RWPE2 (cell line): ENCODE measurements at regions not wholly inside any gene's neighbourhood (a gene's known extent, or its start where the extent isn't known, plus 50 kb on each side); places are given as distances from the start of the nearest gene placed in this dataset.

ENCODE experiments used
- ATAC-seq: fragments of 200-7000 bp; cut with Tn5 transposase; 3 replicates; pipeline ENCODE4 v1.9.1; 2021; ENCODE audit warnings: low read depth
- DNase-seq: peaks from one replicate; pipeline ENCODE4 v3.0.0-alpha.2; 2020; ENCODE audit warnings: low spot score
- H3K27ac ChIP-seq: fragments of 450-650 bp; 2 replicates; pipeline ENCODE4 v1.5.1; 2017; ENCODE audit warnings: mild to moderate bottlenecking; ENCODE audit not compliant: poor library complexity, severe bottlenecking
- H3K27me3 ChIP-seq: fragments of 250-450 bp; sonication (Bioruptor Pico); 2 replicates; pipeline ENCODE4 v1.5.1; 2021; ENCODE audit warnings: mild to moderate bottlenecking, moderate library complexity; ENCODE audit not compliant: insufficient read depth, poor library complexity, severe bottlenecking
- H3K36me3 ChIP-seq: fragments of 250-450 bp; sonication (Bioruptor Pico); 2 replicates; pipeline ENCODE4 v1.5.1; 2020; ENCODE audit warnings: low read depth, mild to moderate bottlenecking, moderate library complexity
- H3K4me1 ChIP-seq: fragments of 250-450 bp; sonication (Bioruptor Pico); 2 replicates; pipeline ENCODE4 v1.5.1; 2021; ENCODE audit warnings: mild to moderate bottlenecking, moderate library complexity; ENCODE audit not compliant: insufficient read depth, poor library complexity, severe bottlenecking
- H3K4me3 ChIP-seq: fragments of 250-450 bp; sonication (Bioruptor Pico); 2 replicates; pipeline ENCODE4 v1.5.1; 2021; ENCODE audit warnings: mild to moderate bottlenecking, moderate library complexity; ENCODE audit not compliant: severe bottlenecking
- H3K9me3 ChIP-seq: fragments of 250-450 bp; sonication (Bioruptor Pico); 2 replicates; pipeline ENCODE4 v1.5.1; 2021; ENCODE audit warnings: mild to moderate bottlenecking, moderate library complexity; ENCODE audit not compliant: severe bottlenecking
- CTCF ChIP-seq: fragments of 450-650 bp; IDR thresholded peaks from one replicate; pipeline ENCODE4 v1.5.1; 2017; ENCODE audit warnings: mild to moderate bottlenecking, moderate library complexity; ENCODE audit not compliant: poor library complexity, severe bottlenecking

- no peak for TF ChIP-seq CTCF
- ATAC-seq (no peak), DNase-seq (no peak)
- no peaks in the 10 kb centered on the region for H3K9me3 ChIP-seq
- no peak overlapping the region for H3K27ac ChIP-seq
- H3K27me3 ChIP-seq = peaks cover 3% of the 10 kb centered on the region
- H3K36me3 ChIP-seq = no peaks in the 10 kb centered on the region
- H3K4me1 ChIP-seq = no peaks in the 10 kb centered on the region
- H3K4me3 ChIP-seq = no peak overlapping the region
Measured at GRCh38 chr2:103660947-103661346, 899.1 kb downstream of the TMEM182 start.

- no peak for DNase-seq
- H3K4me3 ChIP-seq = no peak overlapping the region
- no peak for ATAC-seq
- no peaks in the 10 kb centered on the region for H3K36me3 ChIP-seq
- H3K4me1 ChIP-seq = no peaks in the 10 kb centered on the region
- no peak for TF ChIP-seq CTCF
- peaks cover 3% of the 10 kb centered on the region for H3K27me3 ChIP-seq
- no peak overlapping the region for H3K27ac ChIP-seq
- no peaks in the 10 kb centered on the region for H3K9me3 ChIP-seq
Measured at GRCh38 chr2:103664690-103665089, 902.9 kb downstream of the TMEM182 start.

GRCh38 chr2:103667335-103667884, 905.6 kb downstream of the TMEM182 start:
- Histone ChIP-seq H3K9me3 (no peaks in the 10 kb centered on the region), H3K27me3 (peaks cover 3% of the 10 kb centered on the region), H3K36me3 (no peaks in the 10 kb centered on the region), H3K4me3 (no peak overlapping the region), H3K27ac (no peak overlapping the region), H3K4me1 (no peaks in the 10 kb centered on the region)
- ATAC-seq = no peak
- no peak for TF ChIP-seq CTCF
- DNase-seq = no peak

GRCh38 chr2:103669531-103669930, 907.7 kb downstream of the TMEM182 start:
- ATAC-seq (no peak), DNase-seq (no peak)
- no peak overlapping the region for H3K4me3 ChIP-seq
- no peaks in the 10 kb centered on the region for H3K9me3 ChIP-seq
- no peak overlapping the region for H3K27ac ChIP-seq
- TF ChIP-seq CTCF = no peak
- H3K4me1 ChIP-seq = no peaks in the 10 kb centered on the region
- H3K36me3 ChIP-seq = no peaks in the 10 kb centered on the region
- peaks cover 3% of the 10 kb centered on the region for H3K27me3 ChIP-seq
